ENCODE measurements at regions not wholly inside any gene's neighbourhood (a gene's known extent, or its start where the extent isn't known, plus 50 kb on each side); places are given as distances from the start of the nearest gene placed in this dataset.

GRCh38 chr5:164098531-164098930 is 593.1 kb downstream of the MAT2B start:
- H3K4me3 ChIP-seq (ENCODE audit: low read depth, low read length), result no peak overlapping the region
- no peak for TF ChIP-seq CTCF (IDR thresholded peaks at IDR 0.05; ENCODE audit: low read depth, low read length, missing control alignments)
- no peak for DNase-seq (ENCODE audit: low read depth)

- no peak overlapping the region for H3K4me3 ChIP-seq (ENCODE audit: low read depth, low read length)
- no peak for DNase-seq (ENCODE audit: low read depth)
- TF ChIP-seq CTCF (IDR thresholded peaks at IDR 0.05; ENCODE audit: low read depth, low read length, missing control alignments), result no peak
Observed at GRCh38 chr5:164098979-164099378, 593.6 kb downstream of the MAT2B start.

GRCh38 chr5:164115420-164115819 is 610.0 kb downstream of the MAT2B start:
- no peak overlapping the region for H3K4me3 ChIP-seq (ENCODE audit: low read depth, low read length)
- no peak for TF ChIP-seq CTCF (IDR thresholded peaks at IDR 0.05; ENCODE audit: low read depth, low read length, missing control alignments)
- no peak for DNase-seq (ENCODE audit: low read depth)

- DNase-seq (ENCODE audit: low read depth), result peak; percentile 5
- no peak for TF ChIP-seq CTCF (IDR thresholded peaks at IDR 0.05; ENCODE audit: low read depth, low read length, missing control alignments)
- H3K4me3 ChIP-seq (ENCODE audit: low read depth, low read length), result no peak overlapping the region
Observed at GRCh38 chr5:164119806-164120447, 614.5 kb downstream of the MAT2B start.

- DNase-seq (ENCODE audit: low read depth), result no peak
- no peak overlapping the region for H3K4me3 ChIP-seq (ENCODE audit: low read depth, low read length)
- TF ChIP-seq CTCF (IDR thresholded peaks at IDR 0.05; ENCODE audit: low read depth, low read length, missing control alignments), result no peak
Observed at GRCh38 chr5:164127527-164127926, 622.1 kb downstream of the MAT2B start.

GRCh38 chr5:164132358-164132757 is 626.9 kb downstream of the MAT2B start:
- DNase-seq (ENCODE audit: low read depth), result no peak
- no peak overlapping the region for H3K4me3 ChIP-seq (ENCODE audit: low read depth, low read length)
- no peak for TF ChIP-seq CTCF (IDR thresholded peaks at IDR 0.05; ENCODE audit: low read depth, low read length, missing control alignments)

- no peak for DNase-seq (ENCODE audit: low read depth)
- no peak overlapping the region for H3K4me3 ChIP-seq (ENCODE audit: low read depth, low read length)
- TF ChIP-seq CTCF (IDR thresholded peaks at IDR 0.05; ENCODE audit: low read depth, low read length, missing control alignments), result no peak
Observed at GRCh38 chr5:164137095-164137494, 631.7 kb downstream of the MAT2B start.

Data from GM12864 (cell line).